ENCODE measurements at regions not wholly inside any gene's neighbourhood (a gene's known extent, or its start where the extent isn't known, plus 50 kb on each side); places are given as distances from the start of the nearest gene placed in this dataset. TPM values are rescaled to one million over a fixed set of nuclear protein-coding genes. Genes with fewer than 3 reads are reported as not detected.

- Histone ChIP-seq H3K9ac (ENCODE audit: low read length) (no peak overlapping the region), H2AFZ (ENCODE audit: insufficient read depth, low read depth, low read length, poor library complexity, severe bottlenecking) (no peak overlapping the region), H3K27me3 (replicated peaks in 1 of 4; ENCODE audit: control extremely low read depth in 1 of 4, control insufficient read depth in 3 of 4, insufficient read depth in 4 of 4, low read length in 3 of 4) (peaks cover 0 to 4% (median 4%) of the 10 kb centered on the region in 4 experiments), H4K20me1 (ENCODE audit: control insufficient read depth, insufficient read depth, low read length, poor library complexity, severe bottlenecking) (no peaks in the 10 kb centered on the region), H3K4me1 (ENCODE audit: control insufficient read depth in 2 of 2, insufficient read depth in 2 of 2, low read length in 2 of 2) (no peaks in the 10 kb centered on the region), H3K27ac (ENCODE audit: low read length in 2 of 2) (no peak overlapping the region), H3K9me3 (ENCODE audit: control extremely low read depth in 1 of 3, control insufficient read depth in 2 of 3, insufficient read depth in 1 of 3, low read length in 2 of 3) (no peaks in the 10 kb centered on the region), H3K36me3 (replicated peaks in 1 of 2; ENCODE audit: control extremely low read depth in 1 of 2, control insufficient read depth in 1 of 2, extremely low read depth in 1 of 2, insufficient read depth in 2 of 2, low read length in 1 of 2) (no peaks in the 10 kb centered on the region), H3K4me3 (ENCODE audit: control extremely low read depth in 1 of 5, extremely low read depth in 1 of 5, insufficient read depth in 1 of 5, low read depth in 2 of 5, low read length in 4 of 5) (no peak overlapping the region), H3K79me2 (ENCODE audit: control insufficient read depth, insufficient read depth, low read length) (no peaks in the 10 kb centered on the region), H3K4me2 (replicated peaks; ENCODE audit: low read depth, low read length, poor library complexity, severe bottlenecking) (no peak overlapping the region)
- H3K27ac Mint-ChIP-seq, result no peak overlapping the region
- WGBS (ENCODE audit: insufficient coverage), result 29% methylated on average over 1 of the region's 1 CpG
- peaks cover 2% of the 10 kb centered on the region for H3K9me3 Mint-ChIP-seq (ENCODE audit: insufficient read depth)
- CTCF ChIA-PET, result no interaction called here
- no peaks in the 10 kb centered on the region for H3K4me1 Mint-ChIP-seq
- peaks cover 39% of the 10 kb centered on the region for H3K27me3 Mint-ChIP-seq
- H3K4me3 Mint-ChIP-seq, result no peak overlapping the region
- TF ChIP-seq, protein P1, sequence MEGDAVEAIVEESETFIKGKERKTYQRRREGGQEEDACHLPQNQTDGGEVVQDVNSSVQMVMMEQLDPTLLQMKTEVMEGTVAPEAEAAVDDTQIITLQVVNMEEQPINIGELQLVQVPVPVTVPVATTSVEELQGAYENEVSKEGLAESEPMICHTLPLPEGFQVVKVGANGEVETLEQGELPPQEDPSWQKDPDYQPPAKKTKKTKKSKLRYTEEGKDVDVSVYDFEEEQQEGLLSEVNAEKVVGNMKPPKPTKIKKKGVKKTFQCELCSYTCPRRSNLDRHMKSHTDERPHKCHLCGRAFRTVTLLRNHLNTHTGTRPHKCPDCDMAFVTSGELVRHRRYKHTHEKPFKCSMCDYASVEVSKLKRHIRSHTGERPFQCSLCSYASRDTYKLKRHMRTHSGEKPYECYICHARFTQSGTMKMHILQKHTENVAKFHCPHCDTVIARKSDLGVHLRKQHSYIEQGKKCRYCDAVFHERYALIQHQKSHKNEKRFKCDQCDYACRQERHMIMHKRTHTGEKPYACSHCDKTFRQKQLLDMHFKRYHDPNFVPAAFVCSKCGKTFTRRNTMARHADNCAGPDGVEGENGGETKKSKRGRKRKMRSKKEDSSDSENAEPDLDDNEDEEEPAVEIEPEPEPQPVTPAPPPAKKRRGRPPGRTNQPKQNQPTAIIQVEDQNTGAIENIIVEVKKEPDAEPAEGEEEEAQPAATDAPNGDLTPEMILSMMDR (IDR thresholded peaks at IDR 0.05), result no peak
- no peak for TF ChIP-seq EZH2 (IDR thresholded peaks at IDR 0.05; ENCODE audit: borderline replicate concordance, insufficient read depth, low read depth, low read length, poor library complexity, severe bottlenecking)
- no peak for ATAC-seq (ENCODE audit: low read depth)
- no peak for DNase-seq
- intact Hi-C loops (cut with micrococcal nuclease), result no loop called here
- POLR2A ChIA-PET, result no interaction called here
Observed at GRCh38 chr13:60343978-60344377, 53.0 kb upstream of the TDRD3 start.

GRCh38 chr13:60347174-60347573, 49.8 kb upstream of the TDRD3 start:
- Histone ChIP-seq H4K20me1 (ENCODE audit: control insufficient read depth, insufficient read depth, low read length, poor library complexity, severe bottlenecking) (no peaks in the 10 kb centered on the region), H3K4me2 (replicated peaks; ENCODE audit: low read depth, low read length, poor library complexity, severe bottlenecking) (no peak overlapping the region), H3K27ac (ENCODE audit: low read length in 2 of 2) (no peak overlapping the region), H3K36me3 (replicated peaks in 1 of 2; ENCODE audit: control extremely low read depth in 1 of 2, control insufficient read depth in 1 of 2, extremely low read depth in 1 of 2, insufficient read depth in 2 of 2, low read length in 1 of 2) (no peaks in the 10 kb centered on the region), H3K4me1 (ENCODE audit: control insufficient read depth in 2 of 2, insufficient read depth in 2 of 2, low read length in 2 of 2) (no peaks in the 10 kb centered on the region), H2AFZ (ENCODE audit: insufficient read depth, low read depth, low read length, poor library complexity, severe bottlenecking) (no peak overlapping the region), H3K79me2 (ENCODE audit: control insufficient read depth, insufficient read depth, low read length) (no peaks in the 10 kb centered on the region), H3K4me3 (ENCODE audit: control extremely low read depth in 1 of 5, extremely low read depth in 1 of 5, insufficient read depth in 1 of 5, low read depth in 2 of 5, low read length in 4 of 5) (no peak overlapping the region), H3K9me3 (ENCODE audit: control extremely low read depth in 1 of 3, control insufficient read depth in 2 of 3, insufficient read depth in 1 of 3, low read length in 2 of 3) (no peaks in the 10 kb centered on the region), H3K27me3 (replicated peaks in 1 of 4; ENCODE audit: control extremely low read depth in 1 of 4, control insufficient read depth in 3 of 4, insufficient read depth in 4 of 4, low read length in 3 of 4) (peaks cover 0 to 9% (median 0%) of the 10 kb centered on the region in 4 experiments), H3K9ac (ENCODE audit: low read length) (no peak overlapping the region)
- Mint-ChIP-seq H3K27ac (no peak overlapping the region), H3K27me3 (peaks cover 39% of the 10 kb centered on the region), H3K4me3 (no peak overlapping the region), H3K4me1 (no peaks in the 10 kb centered on the region), H3K9me3 (ENCODE audit: insufficient read depth) (no peaks in the 10 kb centered on the region)
- WGBS (ENCODE audit: insufficient coverage), result 100% methylated on average over 1 of the region's 3 CpGs
- CTCF ChIA-PET, result no interaction called here
- TF ChIP-seq, protein P1 (IDR thresholded peaks at IDR 0.05), result no peak
- DNase-seq (no peak), ATAC-seq (ENCODE audit: low read depth) (no peak)
- intact Hi-C loops (cut with micrococcal nuclease), result no loop called here
- POLR2A ChIA-PET, result no interaction called here

Small RNA genes in the stretch of these regions (small RNA-seq; reads per million reads assigned to genes)
- not detected for gene AL359920.1 (ENCODE audit: insufficient read length, low read depth, low replicate concordance)

Data from B cell (primary cell).